ENCODE measurements at regions not wholly inside any gene's neighbourhood (a gene's known extent, or its start where the extent isn't known, plus 50 kb on each side); places are given as distances from the start of the nearest gene placed in this dataset.

DNA sequence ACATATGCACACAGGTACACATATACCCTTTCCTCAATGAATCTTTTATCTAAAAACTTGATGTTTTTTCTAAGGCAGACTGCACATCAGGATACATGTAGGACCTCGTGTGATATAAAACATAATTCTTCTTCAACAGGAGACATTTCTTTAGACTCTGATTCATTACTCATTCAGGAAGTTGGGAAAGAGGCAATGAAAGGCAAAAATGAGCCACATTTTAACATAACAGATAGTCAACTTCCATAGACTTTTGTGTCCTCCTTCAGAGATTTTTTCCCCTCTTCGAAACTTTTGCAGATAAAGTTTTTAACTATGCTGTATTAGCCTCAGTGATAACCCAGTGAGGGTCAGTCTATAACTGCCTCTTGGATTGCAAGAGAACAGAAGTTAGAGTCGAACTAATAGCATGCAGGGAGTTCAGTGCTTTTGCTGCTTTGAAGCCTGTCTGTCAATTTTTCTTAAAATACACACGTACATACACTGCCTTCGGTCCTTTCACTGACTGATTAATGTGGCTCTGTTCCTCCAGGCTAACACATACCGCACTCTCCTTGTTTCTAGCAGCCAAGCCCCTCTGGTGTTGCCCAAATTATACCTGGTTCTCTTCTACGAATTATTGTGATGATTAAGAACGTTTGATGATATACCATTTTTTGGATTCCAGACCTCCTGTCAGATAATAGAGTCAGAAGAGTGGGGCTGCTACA lies 562.5 kb upstream of the MAP3K7 start:
- no peak for DNase-seq

- no peak for DNase-seq
Measured at GRCh38 chr6:91144126-91144525, 557.3 kb upstream of the MAP3K7 start.

DNA sequence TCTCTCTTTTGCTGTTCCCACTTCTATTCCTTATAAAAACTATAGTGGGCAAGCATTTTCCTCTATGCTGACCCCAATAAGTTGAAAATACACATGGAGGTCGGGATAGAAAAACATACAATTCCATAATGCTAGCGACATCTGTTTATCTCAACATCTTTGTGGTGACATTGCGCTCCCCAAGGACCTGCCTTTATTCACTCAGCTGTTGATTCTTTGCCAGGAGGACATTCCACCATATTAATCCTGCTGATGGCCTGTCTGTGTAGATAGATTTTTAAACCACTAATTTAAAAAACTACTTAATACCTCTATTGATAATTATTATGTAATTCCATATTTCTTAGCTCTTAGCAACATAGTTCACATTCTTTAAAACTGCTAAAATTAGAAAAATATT lies 555.3 kb upstream of the MAP3K7 start:
- no peak for DNase-seq

DNA sequence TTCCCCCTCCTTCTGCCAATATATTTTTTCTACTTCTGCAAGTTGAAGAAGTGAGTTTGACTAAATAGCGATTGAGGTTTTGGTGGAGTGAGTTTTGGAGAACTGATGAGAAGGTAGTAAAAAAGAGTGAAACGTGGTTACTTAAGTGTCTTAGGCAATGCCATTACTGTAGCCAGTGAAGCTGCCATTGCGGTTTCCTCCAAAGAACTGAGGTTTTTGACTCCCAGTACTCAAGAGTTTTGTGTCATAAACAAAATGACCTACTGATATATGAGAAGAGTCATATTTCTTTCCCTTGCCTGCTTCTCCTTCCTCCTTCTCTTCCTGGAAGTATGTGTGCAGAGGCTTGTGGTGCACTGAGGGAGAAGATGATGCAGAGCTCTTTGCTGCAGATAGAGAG lies 554.5 kb upstream of the MAP3K7 start:
- no peak for DNase-seq

- no peak for DNase-seq
Measured at GRCh38 chr6:91140449-91140848, 553.6 kb upstream of the MAP3K7 start.

DNA sequence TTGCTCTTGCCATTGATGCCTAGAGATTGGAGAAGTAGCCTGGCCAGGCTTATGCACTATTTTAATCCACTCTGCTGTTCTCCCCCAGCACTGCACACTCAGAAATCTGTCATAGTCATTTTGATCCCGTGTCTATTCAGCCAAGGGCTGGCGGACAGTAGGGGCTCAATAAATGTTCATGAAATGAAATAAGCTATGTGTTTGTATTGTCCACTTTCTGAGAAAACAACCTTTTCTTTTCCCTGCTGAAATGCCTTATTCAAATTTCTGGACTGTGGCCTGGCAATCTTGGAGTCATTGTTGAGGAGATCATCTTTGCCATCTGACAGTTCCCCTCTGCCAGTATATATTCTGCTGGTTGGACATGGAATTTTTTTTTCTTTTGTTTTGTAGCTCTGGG lies 550.4 kb upstream of the MAP3K7 start:
- no peak for DNase-seq

DNA sequence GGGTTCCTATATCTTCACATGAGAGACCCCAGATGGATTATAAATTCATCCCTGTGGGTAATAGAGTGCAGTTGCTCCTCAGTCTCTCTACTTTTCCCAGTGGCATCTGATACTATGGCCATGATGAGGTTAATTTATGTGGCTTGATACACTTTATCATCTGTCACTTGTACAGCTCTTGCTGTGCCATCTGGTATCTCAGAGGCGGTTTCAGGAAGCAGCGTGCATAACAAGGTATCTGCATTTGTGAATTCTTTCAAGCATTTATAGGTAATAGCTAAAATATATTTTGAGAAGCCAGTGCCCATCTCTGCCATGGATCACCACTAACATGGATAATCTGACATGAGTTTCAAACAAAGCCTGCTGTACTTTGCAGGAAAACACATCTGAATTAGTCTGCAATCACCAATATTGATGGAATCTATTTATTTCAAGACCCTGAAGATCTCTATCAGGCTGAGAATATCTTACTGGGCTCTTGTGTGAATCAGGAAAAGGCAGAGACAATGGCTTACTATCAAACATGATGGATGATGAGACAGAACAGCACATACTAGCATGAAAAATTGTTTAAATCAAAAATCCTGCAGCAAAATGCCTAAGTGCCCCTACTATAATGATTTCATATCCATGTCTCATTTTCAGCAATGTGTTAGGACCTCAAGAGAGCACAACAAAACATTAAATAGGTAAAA lies 548.7 kb upstream of the MAP3K7 start:
- no peak for DNase-seq

DNA sequence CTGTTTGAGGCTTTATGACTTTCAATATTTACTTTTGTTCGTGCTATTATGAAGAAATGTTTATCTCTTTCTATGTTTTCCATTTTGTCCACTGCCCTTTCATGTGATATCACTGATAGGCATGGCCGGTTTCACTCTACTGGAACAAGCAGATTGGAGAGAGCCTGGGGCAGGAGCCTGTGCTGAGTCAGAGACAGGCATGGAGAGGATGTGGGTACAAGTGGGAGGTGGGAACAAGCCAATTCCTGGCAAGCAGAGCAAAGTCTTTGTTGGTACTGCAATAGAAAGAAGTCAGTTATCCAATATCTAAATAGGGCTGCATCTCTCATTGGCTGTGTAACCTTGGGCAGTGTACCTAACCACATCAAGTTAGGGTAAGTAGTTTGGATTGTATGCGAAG lies 545.6 kb upstream of the MAP3K7 start:
- no peak for DNase-seq

GRCh38 chr6:91130126-91130525 lies 543.3 kb upstream of the MAP3K7 start:
- no peak for DNase-seq

DNA sequence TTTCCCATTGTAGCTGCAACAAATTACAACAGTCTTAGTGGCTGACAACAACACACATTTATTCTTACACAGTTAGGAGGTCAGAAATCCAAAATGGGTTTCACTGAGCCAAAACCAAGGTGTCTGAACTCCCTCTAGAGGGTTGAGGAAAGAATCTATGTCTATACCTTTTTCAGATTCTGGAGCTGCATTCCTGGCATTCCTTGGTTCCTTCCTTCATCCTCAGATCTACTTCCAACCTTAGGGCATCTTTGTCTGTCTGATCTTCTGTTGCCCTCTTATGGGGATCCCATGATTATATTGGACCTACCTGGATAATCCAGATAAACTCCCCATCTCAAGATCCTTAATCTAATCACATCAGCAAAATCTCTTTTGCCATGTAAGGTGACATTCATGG lies 540.9 kb upstream of the MAP3K7 start:
- no peak for DNase-seq

DNA sequence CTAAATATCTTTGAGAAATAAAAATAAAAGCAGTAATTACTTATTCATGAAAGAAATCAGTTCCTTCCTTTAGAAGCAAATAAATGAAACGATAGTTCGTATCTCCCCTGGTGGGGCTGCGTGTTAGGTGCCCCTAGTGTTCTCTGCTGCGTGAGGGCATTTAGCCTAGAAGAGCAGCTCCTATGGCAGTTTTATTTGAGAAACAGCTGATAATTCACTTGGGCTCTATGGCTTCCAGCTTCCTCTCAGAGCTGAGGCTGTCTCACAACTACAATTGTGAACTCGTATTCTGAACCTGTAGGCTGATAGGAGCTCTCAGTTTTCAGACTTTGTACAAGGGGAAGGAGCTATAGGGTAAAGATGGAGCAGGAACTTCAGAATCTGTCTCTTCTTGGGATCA lies 540.0 kb upstream of the MAP3K7 start:
- DNase-seq: no peak

GRCh38 chr6:91117550-91117949 lies 530.7 kb upstream of the MAP3K7 start:
- no peak for DNase-seq

DNA sequence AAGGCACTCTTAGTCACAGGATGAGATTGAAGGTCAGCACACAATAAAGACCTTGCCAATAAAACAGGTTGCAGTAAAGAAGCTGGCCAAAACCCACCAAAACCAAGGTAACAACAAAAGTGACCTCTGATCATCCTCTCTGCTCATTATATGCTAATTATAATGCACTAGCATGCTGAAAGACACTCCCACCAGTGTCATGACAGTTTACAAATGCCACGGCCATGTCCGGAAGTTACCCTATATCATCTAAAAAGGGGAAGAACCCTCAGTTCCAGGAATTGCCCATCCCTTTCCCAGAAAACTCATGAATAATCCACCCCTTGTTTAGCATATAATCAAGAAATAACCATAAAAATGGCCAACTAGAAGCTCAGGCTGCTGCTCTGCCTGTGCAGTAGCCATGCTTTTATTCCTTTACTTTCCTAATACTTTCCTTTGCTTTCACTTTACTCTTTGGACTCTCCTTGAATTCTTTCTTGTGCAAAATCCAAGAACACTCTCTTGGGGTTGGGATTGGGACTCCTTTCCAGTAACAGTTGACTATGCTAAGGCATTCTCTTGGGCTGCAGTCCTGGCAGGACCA lies 527.3 kb upstream of the MAP3K7 start:
- no peak for DNase-seq

- no peak for DNase-seq
Measured at GRCh38 chr6:91106083-91106482, 519.2 kb upstream of the MAP3K7 start.

- no peak for DNase-seq
Measured at GRCh38 chr6:91105532-91105931, 518.7 kb upstream of the MAP3K7 start.

- DNase-seq: no peak
Measured at GRCh38 chr6:91099479-91099878, 512.6 kb upstream of the MAP3K7 start.

GRCh38 chr6:91098006-91098405 lies 511.1 kb upstream of the MAP3K7 start:
- DNase-seq: peak; percentile 73

DNA sequence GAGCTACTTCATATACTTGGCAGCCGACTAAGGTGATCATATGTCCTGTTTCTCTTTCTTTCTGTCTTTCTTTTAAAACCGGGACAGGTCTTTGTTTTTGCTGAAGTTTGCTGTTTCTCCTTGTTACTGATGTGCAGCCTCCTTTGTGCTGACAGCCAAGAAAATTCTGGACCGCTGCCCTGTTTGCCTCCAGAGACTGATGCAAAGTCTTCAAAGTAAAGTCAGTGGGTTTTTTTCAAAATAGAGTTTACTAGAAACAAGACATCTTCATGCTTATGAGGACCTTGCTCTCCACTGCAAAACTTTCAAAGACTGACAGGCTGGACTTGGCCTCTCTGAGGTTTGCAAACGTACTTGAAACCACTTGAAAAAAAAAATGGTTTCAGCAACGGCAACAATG lies 510.5 kb upstream of the MAP3K7 start:
- DNase-seq: no peak

GRCh38 chr6:91094806-91095475 lies 508.1 kb upstream of the MAP3K7 start:
- no peak for DNase-seq

GRCh38 chr6:91094341-91094740 lies 507.5 kb upstream of the MAP3K7 start:
- no peak for DNase-seq

- DNase-seq: no peak
Measured at GRCh38 chr6:91088976-91089375, 502.1 kb upstream of the MAP3K7 start.

- DNase-seq: peak; percentile 14
Measured at GRCh38 chr6:91088515-91088914, 501.6 kb upstream of the MAP3K7 start.

DNA sequence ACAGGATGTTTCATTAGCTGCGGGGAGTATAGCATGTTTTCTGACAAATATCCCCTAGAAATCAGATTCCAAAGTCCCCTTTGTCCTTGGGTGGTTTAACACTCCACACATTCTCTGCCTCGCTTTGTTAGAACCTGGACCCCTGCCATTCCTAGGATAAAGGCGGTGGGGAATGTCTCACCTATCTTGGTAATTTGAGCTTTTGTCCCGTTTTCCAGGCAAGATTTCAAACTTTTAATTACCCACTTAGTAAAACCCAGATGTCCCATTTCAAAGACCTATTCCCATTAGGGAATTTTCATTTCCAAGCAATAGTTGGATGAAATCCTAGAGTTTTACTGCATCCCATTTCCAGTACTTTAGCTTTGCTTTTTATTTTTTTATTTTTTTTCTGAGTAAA lies 501.0 kb upstream of the MAP3K7 start:
- DNase-seq: no peak

DNA sequence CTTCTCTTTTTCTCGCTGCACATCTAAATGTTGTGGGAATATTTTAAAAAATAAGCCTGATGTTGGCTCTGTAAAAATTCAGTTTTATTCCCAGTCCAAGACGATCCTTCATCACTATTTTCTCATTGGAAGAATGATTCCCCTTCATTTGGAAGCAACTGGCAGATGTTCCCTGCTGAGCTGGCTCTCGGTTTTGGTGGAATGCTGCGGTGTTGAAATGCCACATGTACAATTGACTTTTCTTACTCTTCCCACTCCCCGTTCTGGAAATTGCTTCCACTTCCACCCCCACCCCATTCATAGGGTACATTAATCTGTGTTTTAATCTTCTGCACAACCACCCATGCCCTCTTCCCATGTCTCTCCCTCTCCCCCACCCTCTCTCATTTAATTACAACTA lies 496.3 kb upstream of the MAP3K7 start:
- DNase-seq: no peak
